ENCODE measurements at regions not wholly inside any gene's neighbourhood (a gene's known extent, or its start where the extent isn't known, plus 50 kb on each side); places are given as distances from the start of the nearest gene placed in this dataset.

DNA sequence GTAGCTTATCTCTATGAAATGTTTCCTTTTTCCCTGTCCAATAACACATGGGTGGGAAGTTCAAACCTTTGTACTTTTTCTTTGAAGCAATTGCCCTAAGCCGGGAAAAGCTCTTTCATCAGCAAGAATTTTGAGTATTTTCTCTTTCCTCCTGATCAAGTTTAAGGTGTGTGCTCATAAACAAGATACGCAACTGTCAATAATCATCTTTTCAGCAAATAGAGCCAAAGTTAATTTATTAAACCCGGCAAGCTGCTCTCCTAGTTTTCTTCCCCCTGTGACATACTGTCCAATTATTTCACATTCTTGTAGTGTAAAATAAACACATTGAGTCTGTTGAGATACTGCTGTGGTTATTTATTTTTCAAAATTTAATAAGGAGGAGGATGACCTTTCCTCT is 194.4 kb downstream of the EDN1 start:
- TF ChIP-seq, protein P1, sequence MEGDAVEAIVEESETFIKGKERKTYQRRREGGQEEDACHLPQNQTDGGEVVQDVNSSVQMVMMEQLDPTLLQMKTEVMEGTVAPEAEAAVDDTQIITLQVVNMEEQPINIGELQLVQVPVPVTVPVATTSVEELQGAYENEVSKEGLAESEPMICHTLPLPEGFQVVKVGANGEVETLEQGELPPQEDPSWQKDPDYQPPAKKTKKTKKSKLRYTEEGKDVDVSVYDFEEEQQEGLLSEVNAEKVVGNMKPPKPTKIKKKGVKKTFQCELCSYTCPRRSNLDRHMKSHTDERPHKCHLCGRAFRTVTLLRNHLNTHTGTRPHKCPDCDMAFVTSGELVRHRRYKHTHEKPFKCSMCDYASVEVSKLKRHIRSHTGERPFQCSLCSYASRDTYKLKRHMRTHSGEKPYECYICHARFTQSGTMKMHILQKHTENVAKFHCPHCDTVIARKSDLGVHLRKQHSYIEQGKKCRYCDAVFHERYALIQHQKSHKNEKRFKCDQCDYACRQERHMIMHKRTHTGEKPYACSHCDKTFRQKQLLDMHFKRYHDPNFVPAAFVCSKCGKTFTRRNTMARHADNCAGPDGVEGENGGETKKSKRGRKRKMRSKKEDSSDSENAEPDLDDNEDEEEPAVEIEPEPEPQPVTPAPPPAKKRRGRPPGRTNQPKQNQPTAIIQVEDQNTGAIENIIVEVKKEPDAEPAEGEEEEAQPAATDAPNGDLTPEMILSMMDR (conservative IDR thresholded peaks at IDR 0.05 in 1 of 2, IDR thresholded peaks at IDR 0.05 in 1 of 2; ENCODE audit: low read depth in 1 of 2, low read length in 2 of 2), result no peak
- TF ChIP-seq EZH2 (IDR thresholded peaks at IDR 0.05; ENCODE audit: low read length, missing control alignments), result no peak

Data from fibroblast of lung (primary cell).